Erythroblast (primary cell): ENCODE measurements at regions not wholly inside any gene's neighbourhood (a gene's known extent, or its start where the extent isn't known, plus 50 kb on each side); places are given as distances from the start of the nearest gene placed in this dataset.

Source experiments
- DNase-seq, 2 experiments: peaks; one replicate each; lab custom pipeline; 2025; lab: John Stamatoyannopoulos, UW
- GATA1 ChIP-seq: IDR thresholded peaks from 2 replicates; pipeline ENCODE4 v1.6.1; 2011; ENCODE audit warnings: low read depth, mild to moderate bottlenecking, control low read depth, low read length, moderate library complexity
- POLR2A ChIP-seq: IDR thresholded peaks from 2 replicates; pipeline ENCODE4 v1.6.1; 2011; ENCODE audit warnings: mild to moderate bottlenecking, low read length

GRCh38 chr2:13141315-13141714 is 424.6 kb downstream of the TRIB2 start:
- no peak for DNase-seq
- TF ChIP-seq POLR2A (no peak), GATA1 (no peak)

GRCh38 chr2:13143451-13143850 is 426.7 kb downstream of the TRIB2 start:
- TF ChIP-seq POLR2A (no peak), GATA1 (no peak)
- DNase-seq: no peak

GRCh38 chr2:13156916-13157315 is 440.2 kb downstream of the TRIB2 start:
- DNase-seq: no peak
- TF ChIP-seq GATA1: no peak
- no peak for TF ChIP-seq POLR2A

GRCh38 chr2:13158466-13158865 is 441.7 kb downstream of the TRIB2 start:
- no peak for DNase-seq
- no peak for TF ChIP-seq GATA1
- no peak for TF ChIP-seq POLR2A

GRCh38 chr2:13180729-13181128 is 464.0 kb downstream of the TRIB2 start:
- TF ChIP-seq POLR2A (no peak), GATA1 (no peak)
- no peak for DNase-seq

- DNase-seq: peak; percentile 4 to 10
- TF ChIP-seq GATA1 (no peak), POLR2A (no peak)
Measured at GRCh38 chr2:13193075-13193474, 476.3 kb downstream of the TRIB2 start.

GRCh38 chr2:13193900-13194299 is 477.2 kb downstream of the TRIB2 start:
- TF ChIP-seq GATA1 (no peak), POLR2A (no peak)
- peak; percentile 1 to 5 for DNase-seq

GRCh38 chr2:13195270-13195669 is 478.5 kb downstream of the TRIB2 start:
- no peak for TF ChIP-seq POLR2A
- DNase-seq: no peak

- TF ChIP-seq POLR2A (no peak), GATA1 (no peak)
- DNase-seq: no peak
Measured at GRCh38 chr2:13197248-13197647, 480.5 kb downstream of the TRIB2 start.

GRCh38 chr2:13201924-13202323 is 485.2 kb downstream of the TRIB2 start:
- DNase-seq: no peak
- TF ChIP-seq POLR2A: no peak
- no peak for TF ChIP-seq GATA1

GRCh38 chr2:13212115-13212514 is 495.4 kb downstream of the TRIB2 start:
- DNase-seq: no peak
- TF ChIP-seq GATA1: no peak
- TF ChIP-seq POLR2A: no peak

- DNase-seq: no peak
- TF ChIP-seq POLR2A (no peak), GATA1 (no peak)
Measured at GRCh38 chr2:13218205-13218604, 501.5 kb downstream of the TRIB2 start.

GRCh38 chr2:13227578-13227977 is 510.8 kb downstream of the TRIB2 start:
- no peak for DNase-seq
- TF ChIP-seq GATA1 (no peak), POLR2A (no peak)

GRCh38 chr2:13230221-13230620 is 513.5 kb downstream of the TRIB2 start:
- TF ChIP-seq POLR2A (no peak), GATA1 (no peak)
- DNase-seq: no peak

GRCh38 chr2:13240061-13240460 is 523.3 kb downstream of the TRIB2 start:
- no peak for DNase-seq
- no peak for TF ChIP-seq POLR2A
- no peak for TF ChIP-seq GATA1
